NCI-H510A treated with DMSO at 0.1 percent for 48 hours (cell line): ENCODE measurements at regions not wholly inside any gene's neighbourhood (a gene's known extent, or its start where the extent isn't known, plus 50 kb on each side); places are given as distances from the start of the nearest gene placed in this dataset.

Experiments used
- DNase-seq: peaks from one replicate; lab custom pipeline; 2025; lab: John Stamatoyannopoulos, UW

DNA sequence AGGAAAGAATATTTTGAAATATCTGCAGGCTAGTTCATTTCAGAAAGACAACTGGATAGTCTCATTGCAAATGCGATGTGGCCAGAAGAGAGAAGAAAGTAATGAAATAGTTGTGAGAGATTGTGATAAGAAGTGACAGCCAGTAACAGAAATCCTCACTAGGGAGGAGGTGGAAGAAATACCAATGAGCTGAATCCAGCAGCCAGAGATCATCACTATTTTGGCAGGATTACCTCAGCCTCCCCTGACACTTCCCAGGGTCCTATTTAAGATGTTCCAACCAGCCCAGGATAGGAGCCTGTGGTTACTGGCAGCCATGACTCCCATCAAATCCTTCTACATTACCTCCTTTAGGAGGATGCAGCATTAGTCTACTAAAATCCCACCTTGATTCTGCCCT, 76.7 kb upstream of the ARHGAP24 start:
- DNase-seq, result no peak

DNA sequence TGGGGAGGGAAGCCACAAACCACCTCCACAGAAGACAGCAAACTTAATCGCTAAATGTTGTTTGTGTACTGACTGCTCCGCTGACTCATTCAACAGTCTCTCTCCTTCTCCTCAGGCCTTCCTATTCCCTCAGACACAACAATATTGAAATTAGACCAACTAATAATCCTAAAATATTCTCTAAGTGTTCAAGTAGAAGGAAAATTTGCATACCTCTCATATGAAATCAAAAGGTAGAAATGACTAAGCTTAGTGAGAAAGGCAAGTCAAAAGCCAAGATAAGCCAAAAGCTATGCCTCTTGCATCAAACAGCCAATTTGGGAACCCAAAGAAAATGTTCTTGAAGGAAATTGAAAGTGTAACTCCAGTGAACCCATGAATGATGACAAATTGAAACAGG, 75.7 kb upstream of the ARHGAP24 start:
- no peak for DNase-seq

DNA sequence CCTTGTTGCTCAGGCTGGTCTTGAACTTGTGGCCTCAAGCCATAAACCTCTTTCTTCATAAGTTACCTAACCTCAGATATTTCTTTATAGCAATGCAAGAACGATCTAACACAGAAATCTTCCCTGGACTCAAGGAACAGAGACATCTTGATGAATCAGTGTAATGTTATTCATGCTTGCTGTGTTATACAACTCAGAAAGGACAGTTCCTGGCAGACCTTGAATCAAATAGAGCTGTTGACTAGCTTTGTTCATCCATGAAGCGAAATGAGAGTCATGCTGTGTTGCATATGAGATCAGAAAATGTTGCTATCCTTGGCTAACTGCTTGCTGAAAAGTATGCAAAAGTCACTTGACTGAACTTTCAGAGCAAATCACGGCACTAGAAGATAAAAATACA, 72.6 kb upstream of the ARHGAP24 start:
- no peak for DNase-seq

DNA sequence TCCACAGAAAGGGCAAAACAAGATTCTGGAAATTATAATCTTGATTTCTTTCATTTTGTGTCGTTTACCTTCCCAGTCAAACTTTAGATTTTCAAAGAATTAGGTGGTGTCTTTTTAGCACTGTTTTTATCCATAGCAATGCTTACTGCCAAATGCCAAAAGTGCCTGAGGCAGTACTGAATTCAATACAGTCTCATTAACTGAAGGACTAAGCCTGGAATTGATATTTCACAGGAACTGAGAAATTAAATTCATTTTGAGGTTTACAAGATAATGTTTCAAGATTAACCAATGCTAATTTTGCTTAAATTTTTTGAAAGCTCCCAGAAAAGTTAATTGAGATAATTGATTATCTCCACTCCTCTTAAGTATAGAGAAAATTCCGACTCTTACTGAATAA, 68.8 kb upstream of the ARHGAP24 start:
- DNase-seq, result no peak

GRCh38 chr4:85407546-85407945, 67.4 kb upstream of the ARHGAP24 start:
- DNase-seq, result no peak

GRCh38 chr4:85408301-85408700, 66.6 kb upstream of the ARHGAP24 start:
- DNase-seq, result no peak

DNA sequence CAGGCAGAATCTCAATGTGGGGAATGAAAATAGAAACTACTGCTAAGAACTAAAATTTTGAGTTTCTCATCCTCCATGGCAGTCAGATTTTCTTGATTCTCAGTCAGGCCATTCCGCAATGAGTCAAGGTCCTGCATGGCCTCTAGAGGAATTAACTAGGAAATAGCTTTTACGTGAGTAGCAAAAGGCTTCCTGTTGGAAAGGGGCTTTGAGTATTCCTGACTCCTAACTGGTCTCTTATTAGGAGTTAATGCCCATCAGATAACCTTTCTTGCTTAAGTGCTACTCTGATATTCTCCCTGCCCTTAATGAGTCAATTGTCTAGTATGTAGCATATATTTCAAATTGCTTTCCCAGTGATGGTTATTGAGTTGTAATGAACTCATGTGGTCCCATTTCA, 65.7 kb upstream of the ARHGAP24 start:
- no peak for DNase-seq

- DNase-seq, result no peak
Observed at GRCh38 chr4:85411386-85411785, 63.6 kb upstream of the ARHGAP24 start.

- no peak for DNase-seq
Observed at GRCh38 chr4:85414972-85415371, 60.0 kb upstream of the ARHGAP24 start.

GRCh38 chr4:85416094-85416493, 58.9 kb upstream of the ARHGAP24 start:
- DNase-seq, result no peak

DNA sequence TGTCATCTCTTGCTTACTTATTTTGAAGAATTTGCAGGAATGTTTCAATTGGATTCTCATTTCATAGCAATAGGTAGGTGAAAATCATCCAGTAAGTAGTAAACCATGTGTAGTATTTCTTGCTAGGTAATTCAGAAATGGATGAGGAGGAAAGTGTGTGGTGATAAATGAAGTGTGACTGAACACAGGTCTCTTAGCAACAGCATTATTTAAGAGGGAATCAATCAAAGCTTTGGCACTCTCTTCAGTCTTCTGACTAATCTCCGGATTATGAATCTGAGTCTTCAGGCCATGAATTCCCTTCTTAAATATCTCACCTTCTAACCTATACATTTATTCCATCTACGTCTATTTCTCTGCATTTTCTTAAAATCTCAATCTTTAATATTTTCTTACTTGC, 55.8 kb upstream of the ARHGAP24 start:
- no peak for DNase-seq

- DNase-seq, result no peak
Observed at GRCh38 chr4:85420831-85421230, 54.1 kb upstream of the ARHGAP24 start.

GRCh38 chr4:85423431-85423830, 51.5 kb upstream of the ARHGAP24 start:
- DNase-seq, result no peak
